GM21723 (cell line): ENCODE measurements at regions not wholly inside any gene's neighbourhood (a gene's known extent, or its start where the extent isn't known, plus 50 kb on each side); places are given as distances from the start of the nearest gene placed in this dataset.
"Not testable (repeated sequence)": the region's sequence is repeated elsewhere in the genome, so short reads cannot be mapped to it uniquely, and the experiment has no call there.

Experiments used
- ATAC-seq: cut with Tn5 transposase; IDR thresholded peaks from one replicate; pipeline ENCODE4 v1.9.1; 2021; ENCODE audit warnings: mild to moderate bottlenecking, moderate library complexity; ENCODE audit not compliant: unreplicated experiment

DNA sequence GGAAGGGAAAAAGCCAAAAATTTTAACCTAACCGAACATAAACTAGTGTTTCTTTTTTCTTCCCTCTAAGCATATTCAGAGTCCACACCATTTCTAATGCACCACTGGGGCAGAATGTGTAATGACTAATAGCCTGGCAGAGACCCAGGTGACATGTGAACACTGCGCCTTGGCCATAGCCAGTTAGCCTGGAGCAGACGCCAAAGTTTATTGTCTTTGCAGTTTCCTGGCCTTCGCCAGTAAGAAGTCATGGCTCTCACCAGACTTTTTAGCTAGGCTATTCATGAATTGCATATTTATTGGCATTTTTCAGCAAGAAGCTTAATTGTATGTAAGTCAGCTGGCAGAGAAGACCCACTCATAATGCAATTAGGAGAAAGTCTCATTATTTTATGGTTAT lies 182.8 kb upstream of the SLC27A6 start:
- no peak for ATAC-seq

DNA sequence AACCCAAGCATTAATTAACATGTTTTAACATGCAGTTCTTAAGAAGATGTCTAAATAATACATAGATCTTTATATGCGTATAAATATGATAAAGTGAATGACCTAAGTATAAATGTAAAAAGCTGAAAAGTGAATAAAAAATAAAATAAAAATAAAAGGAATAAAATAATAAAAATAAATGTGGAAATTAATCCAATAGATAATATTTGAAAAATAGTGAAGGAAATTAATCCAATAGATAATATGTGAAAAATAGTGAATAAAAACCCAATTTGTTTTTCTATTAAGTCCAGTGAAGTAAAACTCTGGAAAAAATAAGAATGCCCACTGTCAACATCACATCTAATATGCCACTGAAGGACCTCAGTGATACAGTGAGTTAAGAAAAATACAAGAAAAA lies 180.6 kb upstream of the SLC27A6 start:
- no peak for ATAC-seq

DNA sequence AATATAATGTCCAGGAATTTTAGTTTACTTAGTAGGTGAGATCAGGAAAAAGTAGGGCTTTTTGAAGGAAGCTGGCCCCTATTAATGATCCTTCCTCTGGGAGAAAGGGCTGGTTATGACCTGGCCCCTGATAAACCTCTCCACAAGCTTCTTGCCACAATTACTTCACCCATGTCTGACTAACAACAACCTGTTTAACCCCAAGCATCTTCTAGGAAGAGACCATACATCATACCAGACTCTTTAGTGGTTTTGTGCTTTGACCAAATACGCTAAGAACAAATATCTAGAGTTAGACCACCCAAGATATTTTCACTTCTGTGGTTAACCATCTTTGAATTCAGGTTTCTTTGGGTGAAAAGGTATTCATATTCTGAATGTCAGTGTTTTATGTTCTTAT lies 174.0 kb upstream of the SLC27A6 start:
- no peak for ATAC-seq

GRCh38 chr5:128796506-128796905 lies 168.8 kb upstream of the SLC27A6 start:
- ATAC-seq = no peak

DNA sequence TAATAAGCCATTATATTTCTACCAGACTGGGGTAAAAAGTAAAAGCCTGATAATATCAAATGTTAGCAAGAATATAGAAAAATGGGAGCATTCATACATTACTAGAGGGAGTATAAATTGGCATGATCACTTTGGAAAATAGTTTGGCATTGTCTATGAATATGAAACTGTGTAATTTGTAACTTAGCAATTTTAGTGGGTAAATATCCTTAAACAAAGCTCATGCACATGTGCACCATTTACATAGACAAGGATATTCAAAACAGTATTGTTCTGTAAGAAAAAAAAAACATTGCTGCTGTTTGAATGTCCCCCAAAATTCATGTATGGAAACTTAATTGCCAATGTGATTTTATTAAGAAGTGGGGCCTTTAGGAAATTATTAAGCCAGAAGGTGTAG lies 166.4 kb upstream of the SLC27A6 start:
- no peak for ATAC-seq

- ATAC-seq = no peak
These were observed 165.3 kb upstream of the SLC27A6 start for GRCh38 chr5:128799945-128800344.

- ATAC-seq = no peak
These were observed 164.9 kb upstream of the SLC27A6 start for GRCh38 chr5:128800377-128800776.

DNA sequence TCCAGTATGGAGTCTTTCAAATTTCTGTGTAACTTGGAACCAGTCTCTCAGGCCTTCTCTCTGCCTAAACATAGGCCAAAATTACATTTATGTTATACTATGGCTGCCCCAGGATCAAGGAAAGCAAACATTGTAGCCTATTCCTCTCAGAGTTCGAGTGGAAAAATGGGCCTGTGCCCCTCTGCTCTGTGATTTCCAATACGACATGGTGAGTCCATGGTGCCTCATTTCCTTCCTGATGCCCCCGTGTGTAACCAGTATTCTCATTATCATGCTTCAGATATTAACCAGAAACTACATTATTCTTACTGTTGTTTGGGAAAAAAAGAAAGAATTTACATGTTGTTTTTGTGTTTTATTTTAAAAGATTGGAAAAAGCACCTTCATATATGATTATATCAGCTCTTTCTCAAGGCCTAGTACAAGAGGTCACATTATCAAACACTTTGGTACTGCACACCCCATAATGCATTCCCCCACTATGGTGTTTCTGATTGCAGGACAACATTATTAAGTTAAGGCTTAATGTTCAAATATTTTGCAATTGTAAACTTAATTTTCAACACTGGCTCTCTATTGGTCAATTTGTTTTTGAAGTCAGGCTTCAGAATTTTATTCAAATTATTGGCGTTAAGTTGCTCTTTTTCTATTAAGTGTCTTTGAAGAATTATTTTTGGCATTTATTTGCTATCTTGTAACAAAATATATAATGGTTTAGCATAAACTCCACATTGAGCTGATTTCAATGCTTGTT lies 151.8 kb upstream of the SLC27A6 start:
- ATAC-seq = no peak

- no peak for ATAC-seq
These were observed 150.1 kb upstream of the SLC27A6 start for GRCh38 chr5:128815201-128815600.

DNA sequence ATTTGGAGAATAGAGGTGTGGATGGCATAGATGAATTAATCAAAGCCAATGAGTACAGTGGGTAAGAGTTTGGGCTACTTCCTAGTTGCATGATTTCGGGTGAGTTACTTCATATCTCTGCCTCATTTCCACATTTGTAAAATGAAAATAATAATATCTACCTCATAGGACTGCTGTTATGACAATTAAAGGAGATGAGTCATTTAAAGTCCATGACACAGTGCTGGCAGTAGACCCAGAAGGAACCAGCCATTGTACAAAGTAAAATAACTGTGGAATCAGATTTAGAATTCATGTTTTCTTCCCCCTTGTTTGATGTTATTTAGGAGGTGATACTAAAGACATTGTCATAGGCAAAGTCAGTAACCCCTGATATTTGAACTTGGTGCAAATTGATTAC lies 139.5 kb upstream of the SLC27A6 start:
- ATAC-seq = no peak

DNA sequence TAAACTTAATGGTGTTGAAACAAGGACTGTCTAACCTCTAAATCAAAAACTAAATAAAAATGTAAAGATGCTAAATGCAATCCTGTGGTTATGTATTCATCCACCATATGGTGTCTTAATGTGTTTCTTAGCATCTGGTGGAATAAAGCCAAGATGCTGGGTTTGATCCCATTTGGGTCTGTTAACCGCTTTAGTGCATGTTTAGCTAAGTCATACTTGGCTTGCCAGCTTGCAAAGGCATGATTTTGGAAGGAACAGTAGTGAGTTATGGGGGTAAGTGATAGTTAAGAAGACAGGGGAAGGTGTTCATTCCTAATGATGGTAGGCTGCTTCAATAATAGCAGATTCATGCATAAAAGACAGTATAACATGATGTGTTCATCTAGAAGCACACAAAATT lies 139.0 kb upstream of the SLC27A6 start:
- ATAC-seq = no peak

DNA sequence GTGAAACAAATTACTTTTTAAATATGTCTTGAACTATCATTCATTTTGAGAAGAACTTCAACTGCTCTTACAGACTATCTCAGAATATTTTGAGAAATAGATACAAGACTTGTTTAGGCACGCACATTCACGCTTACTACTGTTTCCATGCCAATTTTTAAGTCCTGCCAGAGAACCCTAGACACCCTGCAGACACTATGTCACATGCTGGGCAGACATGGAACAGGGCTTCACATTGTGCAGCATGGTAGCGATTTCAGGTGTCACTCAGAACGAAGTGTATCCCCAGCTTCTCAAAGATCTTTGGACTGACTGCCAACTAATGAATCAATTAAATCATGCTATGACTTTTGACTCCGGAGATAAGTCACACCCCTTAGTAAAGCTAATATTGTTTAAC lies 128.7 kb upstream of the SLC27A6 start:
- no peak for ATAC-seq

GRCh38 chr5:128838623-128839022 lies 126.7 kb upstream of the SLC27A6 start:
- no peak for ATAC-seq

DNA sequence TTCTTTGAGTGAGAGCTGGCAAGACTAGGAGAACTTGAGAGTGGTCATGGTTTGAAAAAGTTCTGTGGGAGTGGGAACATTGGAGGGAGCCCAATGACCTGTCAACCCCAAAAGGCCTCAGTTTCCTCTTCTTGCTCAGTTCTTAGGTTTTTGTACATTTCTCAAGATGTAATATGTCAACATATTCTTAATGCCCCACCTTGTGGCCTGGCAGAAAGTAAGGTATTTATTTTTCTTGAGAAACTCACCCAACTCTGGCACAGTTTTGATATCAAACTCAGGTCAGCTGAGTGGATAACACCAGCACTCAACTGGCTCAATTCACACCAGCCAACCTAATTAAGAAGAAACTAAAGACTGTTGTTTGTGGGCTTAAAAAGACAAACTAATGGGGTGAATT lies 123.0 kb upstream of the SLC27A6 start:
- no peak for ATAC-seq

GRCh38 chr5:128844354-128844923 lies 120.8 kb upstream of the SLC27A6 start:
- ATAC-seq = no peak

GRCh38 chr5:128850049-128850448 lies 115.2 kb upstream of the SLC27A6 start:
- no peak for ATAC-seq

DNA sequence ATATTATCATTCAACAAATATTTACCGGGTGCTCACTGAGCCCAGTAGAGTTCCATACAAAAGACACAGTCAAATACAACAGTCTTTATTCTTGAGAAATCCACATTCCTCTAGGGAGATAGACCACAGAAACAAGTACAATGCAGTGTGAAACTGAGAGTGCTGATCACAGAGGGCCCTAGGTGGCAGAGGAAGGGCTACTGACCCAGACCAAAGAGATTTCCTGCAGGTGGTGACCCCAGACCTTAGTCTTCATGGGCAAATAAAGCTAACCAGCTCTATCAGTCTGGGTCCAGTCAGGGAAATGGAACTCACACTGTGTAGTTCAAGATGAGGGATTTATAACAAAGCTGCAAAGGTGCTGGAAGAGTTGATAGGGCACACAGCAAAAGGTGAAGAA lies 110.4 kb upstream of the SLC27A6 start:
- no peak for ATAC-seq

- ATAC-seq = no peak
These were observed 108.1 kb upstream of the SLC27A6 start for GRCh38 chr5:128857076-128857677.

GRCh38 chr5:128858995-128859394 lies 106.3 kb upstream of the SLC27A6 start:
- no peak for ATAC-seq

GRCh38 chr5:128861155-128861554 lies 104.1 kb upstream of the SLC27A6 start:
- not testable (repeated sequence) for ATAC-seq

GRCh38 chr5:128869970-128870369 lies 95.3 kb upstream of the SLC27A6 start:
- no peak for ATAC-seq

- no peak for ATAC-seq
These were observed 94.9 kb upstream of the SLC27A6 start for GRCh38 chr5:128870373-128870772.
